Lower leg skin (tissue), 4 donors: ENCODE measurements at regions not wholly inside any gene's neighbourhood (a gene's known extent, or its start where the extent isn't known, plus 50 kb on each side); places are given as distances from the start of the nearest gene placed in this dataset.

Source experiments
- DNase-seq, 2 donors: peaks; one replicate each; pipeline ENCODE4 v3.0.0-alpha.2; 2019; ENCODE audit warnings: low spot score in 2 of 2
- H3K4me3 ChIP-seq: fragments of 200-600 bp; sonication (generic); 2 replicates; pipeline ENCODE4 v1.5.1; 2017; ENCODE audit warnings: mild to moderate bottlenecking, low read depth; ENCODE audit not compliant: poor library complexity, severe bottlenecking
- CTCF ChIP-seq, 3 donors: fragments of 450-650 bp; IDR thresholded peaks; one replicate each; pipeline ENCODE4 v1.5.1; 2016; ENCODE audit warnings: antibody characterized with exemption in 3 of 3, mild to moderate bottlenecking in 3 of 3, moderate library complexity in 2 of 3
- POLR2A ChIP-seq, 2 donors: fragments of 450-650 bp; IDR thresholded peaks; one replicate each; pipeline ENCODE4 v1.6.1; 2016 to 2017; ENCODE audit warnings: antibody characterized with exemption in 2 of 2, mild to moderate bottlenecking in 1 of 2, moderate library complexity in 1 of 2
- WGBS, 2 donors: methylation state at CpG; one replicate each; pipeline ENCODE4 v1.1.5; 2018; 5-methylcytosine and 5-hydroxymethylcytosine counted together
- intact Hi-C: fragments of 100-400 bp; cut with DNase I; formaldehyde crosslinking; loops from one replicate; pipeline ENCODE4 v1.15.0; 2023; ENCODE audit warnings: low total_unique reads

GRCh38 chr1:91078859-91079258 is 57.0 kb upstream of the ZNF644 start:
- no peak overlapping the region for H3K4me3 ChIP-seq
- DNase-seq = no peak
- TF ChIP-seq POLR2A (IDR thresholded peaks at IDR 0.05) (no peak), CTCF (IDR thresholded peaks at IDR 0.05) (no peak)
- 93 to 95% methylated on average over 13 of the region's 13 CpGs for WGBS, 2 donors
- intact Hi-C loops = no loop called here

- no peak overlapping the region for H3K4me3 ChIP-seq
- WGBS, 2 donors = 97 to 100% methylated on average over 1 of the region's 1 CpG
- intact Hi-C loops = no loop called here
- no peak for DNase-seq
- TF ChIP-seq POLR2A (IDR thresholded peaks at IDR 0.05) (no peak), CTCF (IDR thresholded peaks at IDR 0.05) (no peak)
Observed at GRCh38 chr1:91076834-91077233, 55.0 kb upstream of the ZNF644 start.

- no peak for DNase-seq
- intact Hi-C loops = no loop called here
- 80 to 81% methylated on average over 11 of the region's 11 CpGs for WGBS, 2 donors
- no peak overlapping the region for H3K4me3 ChIP-seq
- TF ChIP-seq POLR2A (IDR thresholded peaks at IDR 0.05) (no peak), CTCF (IDR thresholded peaks at IDR 0.05) (no peak)
Observed at GRCh38 chr1:91075233-91076135, 53.6 kb upstream of the ZNF644 start.

- H3K4me3 ChIP-seq = no peak overlapping the region
- TF ChIP-seq POLR2A (IDR thresholded peaks at IDR 0.05) (no peak), CTCF (IDR thresholded peaks at IDR 0.05) (no peak)
- WGBS, 2 donors = 49 to 62% methylated on average over 2 of the region's 2 CpGs
- no peak for DNase-seq
- intact Hi-C loops = no loop called here
Observed at GRCh38 chr1:91073299-91073698, 51.5 kb upstream of the ZNF644 start.

GRCh38 chr1:91071838-91072237 is 50.0 kb upstream of the ZNF644 start:
- no peak for DNase-seq
- H3K4me3 ChIP-seq = no peak overlapping the region
- WGBS, 2 donors = 94 to 96% methylated on average over 5 of the region's 5 CpGs
- no peak for TF ChIP-seq POLR2A (IDR thresholded peaks at IDR 0.05)
- no peak for TF ChIP-seq CTCF (IDR thresholded peaks at IDR 0.05)
- intact Hi-C loops = no loop called here
